HepG2 (cell line): ENCODE measurements at regions not wholly inside any gene's neighbourhood (a gene's known extent, or its start where the extent isn't known, plus 50 kb on each side); places are given as distances from the start of the nearest gene placed in this dataset.

Source experiments
- ATAC-seq: fragments of 200-7000 bp; cut with Tn5 transposase; 3 replicates; pipeline ENCODE4 v1.9.1; 2020; ENCODE audit warnings: mild to moderate bottlenecking, moderate library complexity
- BruUV-seq: library from RNA; stranded (reverse); fragments of 400-500 nt; replicated peaks from 2 replicates; lab custom pipeline; 2021; lab: Mats Ljungman, UMichigan
- CTCF ChIA-PET: fragments of 300-600 bp; formaldehyde crosslinking; extraction: SDS; loops from one replicate; lab custom pipeline; 2021; ENCODE audit warnings: low total read pairs, inconsistent platforms, low intra/inter-chr PET ratio; lab: Yijun Ruan, JAX
- POLR2A ChIA-PET: fragments of 350-600 bp; sonication (Branson Sonifier 250); formaldehyde crosslinking; loops from one replicate; lab custom pipeline; 2020; ENCODE audit warnings: antibody characterized with exemption, inconsistent platforms; lab: Yijun Ruan, JAX
- DNase-seq: peaks from one replicate; pipeline ENCODE4 v3.0.0-alpha.2; 2015; ENCODE audit warnings: low spot score
- FAIRE-seq: peaks from 3 replicates; lab custom pipeline; 2011; peaks lifted over from hg19 to GRCh38; lab: Jason Lieb, UNC
- H2AFZ ChIP-seq: one replicate; pipeline ENCODE4 v1.6.1; 2011; ENCODE audit warnings: low read length, inconsistent platforms
- H3K27ac ChIP-seq: fragments of 300-600 bp; 3 replicates; pipeline ENCODE4 v1.8.0; 2011; ENCODE audit warnings: mixed run types, mild to moderate bottlenecking, mixed read lengths, low read length, inconsistent platforms; ENCODE audit not compliant: insufficient read depth; ENCODE audit errors: extremely low read length
- H3K27me3 ChIP-seq, 2 experiments: fragments of 200-600 bp in 1 of 2; 2 replicates in 1 of 2; 3 replicates in 1 of 2; pipeline versions ENCODE4 v1.6.0 to v1.8.0; 2011; ENCODE audit warnings: low read length in 2 of 2, mild to moderate bottlenecking in 2 of 2, moderate library complexity in 2 of 2, inconsistent platforms in 1 of 2; ENCODE audit not compliant: insufficient read depth in 2 of 2, control insufficient read depth in 1 of 2
- H3K36me3 ChIP-seq, 2 experiments: fragments of 200-600 bp in 1 of 2; replicated peaks in 1 of 2; 2 replicates in 1 of 2; 3 replicates in 1 of 2; pipeline versions ENCODE4 v1.5.1 to v1.8.0; 2011; ENCODE audit warnings: low read length in 2 of 2, inconsistent platforms in 1 of 2; ENCODE audit not compliant: insufficient read depth in 2 of 2, control insufficient read depth in 1 of 2
- H3K4me1 ChIP-seq: 2 replicates; pipeline ENCODE4 v1.5.1; 2012; ENCODE audit warnings: low read length, inconsistent platforms; ENCODE audit not compliant: insufficient read depth
- H3K4me2 ChIP-seq: 2 replicates; pipeline ENCODE4 v1.6.0; 2011; ENCODE audit warnings: low read depth, low read length, inconsistent platforms
- H3K4me3 ChIP-seq, 3 experiments: fragments of 200-600 bp in 1 of 3; sonication (generic), shearing (Covaris generic) in 1 of 3; replicated peaks in 1 of 3; 2 replicates each; pipeline ENCODE4 v1.5.1; 2011 to 2016; ENCODE audit warnings: low read length in 3 of 3, inconsistent platforms in 2 of 3, low read depth in 2 of 3, mild to moderate bottlenecking in 2 of 3, control low read depth in 1 of 3, mixed read lengths in 1 of 3; ENCODE audit not compliant: insufficient read depth in 1 of 3
- H3K79me2 ChIP-seq: one replicate; pipeline ENCODE4 v1.6.1; 2011; ENCODE audit warnings: low read length, inconsistent platforms; ENCODE audit not compliant: insufficient read depth
- H3K9ac ChIP-seq: 2 replicates; pipeline ENCODE4 v1.6.0; 2011; ENCODE audit warnings: mild to moderate bottlenecking, low read depth, low read length, inconsistent platforms; ENCODE audit not compliant: insufficient read depth
- H3K9me3 ChIP-seq: 2 replicates; pipeline ENCODE4 v1.5.1; 2012; ENCODE audit warnings: mild to moderate bottlenecking, low read length
- H4K20me1 ChIP-seq: 2 replicates; pipeline ENCODE4 v1.6.0; 2011; ENCODE audit warnings: inconsistent platforms, mild to moderate bottlenecking, low read length, moderate library complexity; ENCODE audit not compliant: insufficient read depth
- AGO1 ChIP-seq: fragments of 200-400 bp; formaldehyde crosslinking; IDR thresholded peaks from 2 replicates; pipeline ENCODE4 v1.6.1; 2017; ENCODE audit warnings: mild to moderate bottlenecking, low read depth, low read length, moderate library complexity; ENCODE audit not compliant: poor library complexity, severe bottlenecking
- ARHGAP35 ChIP-seq: sonication (generic); formaldehyde crosslinking; IDR thresholded peaks from 2 replicates; pipeline ENCODE4 v1.9.0; 2022; ENCODE audit warnings: mild to moderate bottlenecking, inconsistent platforms, moderate library complexity, missing genetic modification reagents, borderline replicate concordance
- ARNT ChIP-seq: fragments of 450-650 bp; IDR thresholded peaks from 2 replicates; pipeline ENCODE4 v1.6.1; 2017
- FOXO4 ChIP-seq: sonication (generic); formaldehyde crosslinking; conservative IDR thresholded peaks from 2 replicates; pipeline ENCODE4 v1.8.1; 2023; ENCODE audit warnings: missing genetic modification reagents
- RFX1 ChIP-seq: fragments of 450-650 bp; IDR thresholded peaks from 2 replicates; pipeline ENCODE4 v1.6.1; 2017
- SMC3 ChIP-seq: IDR thresholded peaks from 2 replicates; pipeline ENCODE4 v1.6.1; 2011; ENCODE audit warnings: low read length, improper control_type of control experiment
- ZMYM2 ChIP-seq: sonication (generic); formaldehyde crosslinking; IDR thresholded peaks from 2 replicates; pipeline ENCODE4 v1.8.0; 2022; ENCODE audit warnings: mild to moderate bottlenecking, missing genetic modification reagents
- ZNF549 ChIP-seq: sonication (generic); formaldehyde crosslinking; IDR thresholded peaks from 2 replicates; pipeline ENCODE4 v1.5.0; 2020; ENCODE audit warnings: missing genetic modification reagents
- ZNF816 ChIP-seq: sonication (generic); formaldehyde crosslinking; IDR thresholded peaks from 2 replicates; pipeline ENCODE4 v1.8.0; 2022; ENCODE audit warnings: missing genetic modification reagents, mild to moderate bottlenecking, borderline replicate concordance
- ZNF878 ChIP-seq: sonication (generic); formaldehyde crosslinking; IDR thresholded peaks from 2 replicates; pipeline ENCODE4 v1.8.1; 2023; ENCODE audit warnings: mild to moderate bottlenecking, missing genetic modification reagents, moderate library complexity
- ZSCAN20 ChIP-seq: sonication (generic); formaldehyde crosslinking; IDR thresholded peaks from 2 replicates; pipeline ENCODE4 v1.4.0; 2020; ENCODE audit warnings: missing genetic modification reagents, mild to moderate bottlenecking, borderline replicate concordance
- WGBS: methylation state at CpG from one replicate; pipeline ENCODE4 v1.1.6; 2017; ENCODE audit warnings: low lambda C conversion rate; 5-methylcytosine and 5-hydroxymethylcytosine counted together
- in situ Hi-C: cut with HindIII; loops from 2 replicates; pipeline ENCODE4 v1.10.0; 2017; ENCODE audit warnings: low pct_unique_long_range_greater_than_20kb; ENCODE audit not compliant: extremely low pct_ligation_motif_present
- intact Hi-C: fragments of 100-400 bp; cut with micrococcal nuclease; formaldehyde crosslinking; loops from one replicate; pipeline ENCODE4 v1.10.0; 2022; ENCODE audit not compliant: unreplicated experiment
- TF ChIP-seq, protein P1 (sequence below): sonication (generic); formaldehyde crosslinking; IDR thresholded peaks from 2 replicates; pipeline ENCODE4 v1.4.0; 2020; ENCODE audit warnings: low read depth, mild to moderate bottlenecking, missing genetic modification reagents

DNA sequence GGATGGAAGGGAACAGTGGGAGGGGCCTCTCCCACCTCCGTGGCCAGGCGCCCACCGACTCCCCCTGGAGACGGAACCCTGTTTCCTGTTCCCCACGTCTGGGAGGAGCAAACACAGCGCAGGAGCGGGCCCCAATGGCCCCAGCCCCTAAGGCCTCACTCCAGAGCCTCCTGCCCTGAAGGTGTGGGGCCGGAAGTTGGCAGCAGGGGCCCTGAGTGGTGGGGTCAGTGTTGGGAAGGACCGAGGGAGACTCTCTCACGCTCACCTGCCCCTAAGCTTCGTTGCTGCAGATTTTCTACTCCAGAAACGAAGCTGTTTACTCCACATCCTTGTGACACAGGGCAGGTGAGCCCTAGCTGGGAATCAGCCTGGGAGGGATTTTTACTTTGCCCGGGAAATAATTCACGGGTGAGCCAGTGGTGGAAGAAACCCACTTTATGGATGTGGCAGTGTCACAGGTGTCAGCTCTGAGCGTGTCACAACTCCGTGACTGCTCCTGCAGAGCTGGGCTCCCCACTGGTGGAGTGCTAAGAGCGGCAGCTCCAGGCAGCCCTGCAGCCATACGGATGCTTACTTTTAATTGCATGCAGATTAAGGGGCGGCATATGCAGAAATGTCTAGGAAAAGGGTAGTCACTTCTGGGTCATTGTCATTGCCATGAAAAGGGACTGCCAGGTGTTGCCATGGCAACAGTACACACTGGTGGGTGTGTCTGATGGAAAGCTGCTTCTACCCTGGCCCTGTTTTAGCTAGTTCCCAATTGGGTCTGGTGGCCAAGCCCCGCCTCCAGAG lies 77.5 kb upstream of the OLFM1 start:
- intact Hi-C loops, result no loop called here
- no peak overlapping the region for H2AFZ ChIP-seq
- no peaks in the 10 kb centered on the region for H4K20me1 ChIP-seq
- no peak for FAIRE-seq
- BruUV-seq, result no TSS peak
- no peaks in the 10 kb centered on the region for H3K4me1 ChIP-seq
- H3K36me3 ChIP-seq, result no peaks in the 10 kb centered on the region
- TF ChIP-seq ZNF549 (CRISPR knock-in tag), result no peak
- peak; percentile 52; the same call in 1 of the 2 replicates for TF ChIP-seq RFX1
- TF ChIP-seq, all 625 proteins: peak for 1
- Histone ChIP-seq H3K27me3 (peaks cover 5 to 51% of the 10 kb centered on the region in 2 experiments; a peak in 3 of 5 replicates), H3K4me2 (no peak overlapping the region), H3K79me2 (no peaks in the 10 kb centered on the region), H3K9ac (no peak overlapping the region), H3K27ac (no peak overlapping the region), H3K4me3 (no peak overlapping the region), H3K9me3 (no peaks in the 10 kb centered on the region)
- CTCF ChIA-PET, result no interaction called here
- DNase-seq, result no peak
- POLR2A ChIA-PET, result no interaction called here
- ATAC-seq, result no peak
- WGBS, result 10% methylated on average over 6 of the region's 20 CpGs
- in situ Hi-C loops, result no loop called here

DNA sequence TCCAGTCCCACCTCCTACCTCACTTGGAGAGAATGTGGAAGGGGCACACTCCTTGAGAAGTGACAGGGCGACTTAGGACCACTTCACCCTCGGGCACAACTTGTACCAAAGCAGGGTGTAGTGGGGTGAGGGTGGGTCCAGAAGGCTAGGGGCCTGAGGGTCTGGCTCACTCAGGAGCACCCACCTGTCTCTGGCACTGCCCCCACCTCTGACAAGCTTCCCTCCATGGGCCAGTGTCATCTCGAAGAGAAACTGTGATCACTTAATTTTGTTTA lies 76.9 kb upstream of the OLFM1 start:
- ATAC-seq, result no peak
- CTCF ChIA-PET, result no interaction called here
- H4K20me1 ChIP-seq, result no peaks in the 10 kb centered on the region

More for the DNA sequence above, 76.9 kb upstream of the OLFM1 start:
- BruUV-seq, result no TSS peak
- TF ChIP-seq ZMYM2 (no peak), ARHGAP35 (CRISPR knock-in tag) (no peak), FOXO4 (CRISPR knock-in tag) (no peak), ARNT (no peak), ZNF878 (CRISPR knock-in tag) (no peak), AGO1 (no peak), ZSCAN20 (CRISPR knock-in tag) (no peak), ZNF816 (CRISPR knock-in tag) (no peak), SMC3 (no peak)
- TF ChIP-seq, protein P1, sequence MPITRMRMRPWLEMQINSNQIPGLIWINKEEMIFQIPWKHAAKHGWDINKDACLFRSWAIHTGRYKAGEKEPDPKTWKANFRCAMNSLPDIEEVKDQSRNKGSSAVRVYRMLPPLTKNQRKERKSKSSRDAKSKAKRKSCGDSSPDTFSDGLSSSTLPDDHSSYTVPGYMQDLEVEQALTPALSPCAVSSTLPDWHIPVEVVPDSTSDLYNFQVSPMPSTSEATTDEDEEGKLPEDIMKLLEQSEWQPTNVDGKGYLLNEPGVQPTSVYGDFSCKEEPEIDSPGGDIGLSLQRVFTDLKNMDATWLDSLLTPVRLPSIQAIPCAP (CRISPR knock-in tag), result no peak
- TF ChIP-seq, all 625 proteins: peak for 0
- intact Hi-C loops, result no loop called here
- Histone ChIP-seq H3K9me3 (no peaks in the 10 kb centered on the region), H3K79me2 (no peaks in the 10 kb centered on the region), H3K4me2 (no peak overlapping the region), H3K4me3 (no peak overlapping the region), H3K27ac (no peak overlapping the region), H3K9ac (no peak overlapping the region), H3K27me3 (peaks cover 7 to 57% of the 10 kb centered on the region in 2 experiments; a peak in 3 of 5 replicates), H2AFZ (no peak overlapping the region), H3K36me3 (no peaks in the 10 kb centered on the region), H3K4me1 (no peaks in the 10 kb centered on the region)
- 0% methylated on average over 1 of the region's 3 CpGs for WGBS
- no peak for DNase-seq
- in situ Hi-C loops, result no loop called here
- POLR2A ChIA-PET, result no interaction called here
- FAIRE-seq, result no peak
